WERI-Rb-1 (cell line): ENCODE measurements at regions not wholly inside any gene's neighbourhood (a gene's known extent, or its start where the extent isn't known, plus 50 kb on each side); places are given as distances from the start of the nearest gene placed in this dataset.

Source experiments
- DNase-seq: peaks from one replicate; pipeline ENCODE4 v3.0.0-alpha.2; 2020
- H3K27ac ChIP-seq: fragments of 250-450 bp; sonication (Bioruptor Pico); 2 replicates; pipeline ENCODE4 v1.5.1; 2020; ENCODE audit warnings: mild to moderate bottlenecking, moderate library complexity
- H3K27me3 ChIP-seq: fragments of 250-450 bp; sonication (Bioruptor Pico); 2 replicates; pipeline ENCODE4 v1.5.1; 2021; ENCODE audit warnings: mild to moderate bottlenecking, low read depth, moderate library complexity; ENCODE audit not compliant: insufficient read depth, severe bottlenecking
- H3K36me3 ChIP-seq: fragments of 250-450 bp; sonication (Bioruptor Pico); 2 replicates; pipeline ENCODE4 v1.5.1; 2020; ENCODE audit warnings: mild to moderate bottlenecking, moderate library complexity
- H3K4me3 ChIP-seq: 2 replicates; pipeline ENCODE4 v1.5.1; 2011; ENCODE audit warnings: low read depth, mild to moderate bottlenecking, control low read depth, low read length
- H3K9me3 ChIP-seq: fragments of 250-450 bp; sonication (Bioruptor Pico); 2 replicates; pipeline ENCODE4 v1.5.1; 2021; ENCODE audit warnings: mild to moderate bottlenecking, moderate library complexity; ENCODE audit not compliant: severe bottlenecking
- CTCF ChIP-seq: IDR thresholded peaks from 2 replicates; pipeline ENCODE4 v1.5.1; 2011; ENCODE audit warnings: low read depth, mild to moderate bottlenecking, control low read depth, inconsistent platforms, low read length

- DNase-seq: no peak
- no peak for TF ChIP-seq CTCF
- peaks cover 68% of the 10 kb centered on the region for H3K27me3 ChIP-seq
These were observed 91.6 kb downstream of the NR2F2 start for GRCh38 chr15:96422125-96422524.

GRCh38 chr15:96424674-96425073, 94.2 kb downstream of the NR2F2 start:
- no peak for TF ChIP-seq CTCF
- no peak for DNase-seq
- Histone ChIP-seq H3K27ac (no peak overlapping the region), H3K4me3 (no peak overlapping the region), H3K27me3 (peaks cover 70% of the 10 kb centered on the region), H3K9me3 (no peaks in the 10 kb centered on the region), H3K36me3 (no peaks in the 10 kb centered on the region)

More at GRCh38 chr15:96422125-96422524, 91.6 kb downstream of the NR2F2 start:
- Histone ChIP-seq H3K27ac (no peak overlapping the region), H3K4me3 (no peak overlapping the region), H3K36me3 (no peaks in the 10 kb centered on the region), H3K9me3 (no peaks in the 10 kb centered on the region)

GRCh38 chr15:96428742-96429141, 98.2 kb downstream of the NR2F2 start:
- Histone ChIP-seq H3K27ac (no peak overlapping the region), H3K36me3 (no peaks in the 10 kb centered on the region), H3K9me3 (no peaks in the 10 kb centered on the region), H3K27me3 (peaks cover 74% of the 10 kb centered on the region), H3K4me3 (no peak overlapping the region)
- TF ChIP-seq CTCF: no peak
- DNase-seq: no peak

- no peak for TF ChIP-seq CTCF
- H3K4me3 ChIP-seq: no peak overlapping the region
- peaks cover 82% of the 10 kb centered on the region for H3K27me3 ChIP-seq
- H3K27ac ChIP-seq: no peak overlapping the region
- no peaks in the 10 kb centered on the region for H3K9me3 ChIP-seq
- DNase-seq: no peak
- H3K36me3 ChIP-seq: no peaks in the 10 kb centered on the region
These were observed 101.3 kb downstream of the NR2F2 start for GRCh38 chr15:96431786-96432185.

GRCh38 chr15:96435022-96435421, 104.5 kb downstream of the NR2F2 start:
- TF ChIP-seq CTCF: no peak
- no peaks in the 10 kb centered on the region for H3K36me3 ChIP-seq
- H3K9me3 ChIP-seq: no peaks in the 10 kb centered on the region
- no peak overlapping the region for H3K27ac ChIP-seq
- H3K27me3 ChIP-seq: peaks cover 80% of the 10 kb centered on the region
- no peak overlapping the region for H3K4me3 ChIP-seq
- DNase-seq: no peak

GRCh38 chr15:96435841-96436240, 105.3 kb downstream of the NR2F2 start:
- TF ChIP-seq CTCF: no peak

More at GRCh38 chr15:96435841-96436240, 105.3 kb downstream of the NR2F2 start:
- DNase-seq: no peak
- Histone ChIP-seq H3K27me3 (peaks cover 78% of the 10 kb centered on the region), H3K9me3 (no peaks in the 10 kb centered on the region), H3K27ac (no peak overlapping the region), H3K4me3 (no peak overlapping the region), H3K36me3 (no peaks in the 10 kb centered on the region)
